ENCODE measurements at regions not wholly inside any gene's neighbourhood (a gene's known extent, or its start where the extent isn't known, plus 50 kb on each side); places are given as distances from the start of the nearest gene placed in this dataset.

- TF ChIP-seq CTCF (IDR thresholded peaks at IDR 0.05) (no peak), POLR2A (IDR thresholded peaks at IDR 0.05) (no peak)
Measured at GRCh38 chr17:69796078-69796477, 278.9 kb upstream of the KCNJ16 start.
